Loucy (cell line): ENCODE measurements at regions not wholly inside any gene's neighbourhood (a gene's known extent, or its start where the extent isn't known, plus 50 kb on each side); places are given as distances from the start of the nearest gene placed in this dataset.

Experiments
- H2AFZ ChIP-seq: fragments of 200-600 bp; sonication (generic); 2 replicates; pipeline ENCODE4 v1.6.0; 2016; ENCODE audit warnings: antibody characterized with exemption, mild to moderate bottlenecking, low read length, moderate library complexity
- H3F3A ChIP-seq: fragments of 200-600 bp; 2 replicates; pipeline ENCODE4 v1.6.0; 2016; ENCODE audit warnings: antibody characterized with exemption, low read depth, mild to moderate bottlenecking
- H3K27me3 ChIP-seq: fragments of 200-600 bp; sonication (generic); 2 replicates; pipeline ENCODE4 v1.6.1; 2014; ENCODE audit warnings: low read length, mild to moderate bottlenecking; ENCODE audit not compliant: insufficient read depth, poor library complexity, severe bottlenecking
- H3K36me3 ChIP-seq: fragments of 200-600 bp; sonication (generic); 2 replicates; pipeline ENCODE4 v1.6.1; 2016; ENCODE audit warnings: low read length; ENCODE audit not compliant: insufficient read depth
- H3K4me1 ChIP-seq: fragments of 200-600 bp; sonication (generic); 2 replicates; pipeline ENCODE4 v1.5.1; 2014; ENCODE audit warnings: low read length, mild to moderate bottlenecking; ENCODE audit not compliant: insufficient read depth, poor library complexity, severe bottlenecking
- H3K4me2 ChIP-seq: fragments of 200-600 bp; sonication (generic); 2 replicates; pipeline ENCODE4 v1.6.0; 2014; ENCODE audit warnings: antibody characterized with exemption, low read length, low read depth, mild to moderate bottlenecking; ENCODE audit not compliant: poor library complexity, severe bottlenecking
- H3K4me3 ChIP-seq: fragments of 200-600 bp; sonication (generic); 2 replicates; pipeline ENCODE4 v1.5.1; 2014; ENCODE audit warnings: low read length, mild to moderate bottlenecking, mixed read lengths; ENCODE audit not compliant: poor library complexity, severe bottlenecking
- H3K79me2 ChIP-seq: fragments of 200-600 bp; sonication (generic); 2 replicates; pipeline ENCODE4 v1.6.1; 2014; ENCODE audit warnings: low read length; ENCODE audit not compliant: insufficient read depth
- H3K9ac ChIP-seq: fragments of 200-600 bp; sonication (generic); 2 replicates; pipeline ENCODE4 v1.6.0; 2014; ENCODE audit warnings: mild to moderate bottlenecking, low read depth, low read length, moderate library complexity; ENCODE audit not compliant: poor library complexity, severe bottlenecking
- H3K9me2 ChIP-seq: fragments of 200-600 bp; sonication (generic); replicated peaks from 2 replicates; pipeline ENCODE4 v1.6.1; 2016; ENCODE audit warnings: low read depth, low read length, mixed read lengths
- H3K9me3 ChIP-seq: fragments of 200-600 bp; sonication (generic); 2 replicates; pipeline ENCODE4 v1.6.1; 2014; ENCODE audit warnings: mild to moderate bottlenecking, antibody characterized with exemption, low read length, low read depth; ENCODE audit not compliant: insufficient read depth
- H4K20me1 ChIP-seq: fragments of 200-600 bp; sonication (generic); 2 replicates; pipeline ENCODE4 v1.6.0; 2014; ENCODE audit warnings: antibody characterized with exemption, low read length, mild to moderate bottlenecking; ENCODE audit not compliant: insufficient read depth, poor library complexity, severe bottlenecking
- CTCF ChIP-seq: fragments of 200-600 bp; sonication (generic); conservative IDR thresholded peaks from 2 replicates; pipeline ENCODE4 v1.5.1; 2014; ENCODE audit warnings: mild to moderate bottlenecking, antibody characterized with exemption, low read length
- EZH2phosphoT487 ChIP-seq: fragments of 200-600 bp; IDR thresholded peaks from 2 replicates; pipeline ENCODE4 v1.6.1; 2018; ENCODE audit warnings: antibody characterized with exemption, mild to moderate bottlenecking, moderate library complexity, borderline replicate concordance

GRCh38 chr5:161189452-161189851 lies 337.4 kb upstream of the ATP10B start:
- Histone ChIP-seq H3K36me3 (no peaks in the 10 kb centered on the region), H4K20me1 (no peaks in the 10 kb centered on the region), H3F3A (no peaks in the 10 kb centered on the region), H3K79me2 (no peaks in the 10 kb centered on the region), H3K27me3 (no peaks in the 10 kb centered on the region), H3K4me3 (no peak overlapping the region), H2AFZ (no peak overlapping the region), H3K9ac (no peak overlapping the region), H3K9me3 (no peaks in the 10 kb centered on the region), H3K9me2 (no peaks in the 10 kb centered on the region), H3K4me1 (no peaks in the 10 kb centered on the region), H3K4me2 (no peak overlapping the region)
- TF ChIP-seq EZH2phosphoT487 (no peak), CTCF (no peak)

- Histone ChIP-seq H3K9ac (no peak overlapping the region), H3K36me3 (no peaks in the 10 kb centered on the region), H3K4me1 (no peaks in the 10 kb centered on the region), H3K9me2 (no peaks in the 10 kb centered on the region), H3F3A (no peaks in the 10 kb centered on the region), H3K4me2 (no peak overlapping the region), H3K27me3 (no peaks in the 10 kb centered on the region), H4K20me1 (no peaks in the 10 kb centered on the region), H2AFZ (no peak overlapping the region), H3K4me3 (no peak overlapping the region), H3K9me3 (no peaks in the 10 kb centered on the region), H3K79me2 (no peaks in the 10 kb centered on the region)
- TF ChIP-seq EZH2phosphoT487, result no peak
- no peak for TF ChIP-seq CTCF
Measured at GRCh38 chr5:161183559-161183958, 331.5 kb upstream of the ATP10B start.

- Histone ChIP-seq H4K20me1 (no peaks in the 10 kb centered on the region), H3K79me2 (no peaks in the 10 kb centered on the region), H3K4me3 (no peak overlapping the region), H3K4me2 (no peak overlapping the region), H3K9me2 (no peaks in the 10 kb centered on the region), H3F3A (no peaks in the 10 kb centered on the region), H2AFZ (no peak overlapping the region), H3K9me3 (no peaks in the 10 kb centered on the region), H3K27me3 (no peaks in the 10 kb centered on the region), H3K9ac (no peak overlapping the region), H3K36me3 (no peaks in the 10 kb centered on the region), H3K4me1 (no peaks in the 10 kb centered on the region)
- no peak for TF ChIP-seq EZH2phosphoT487
- TF ChIP-seq CTCF, result no peak
Measured at GRCh38 chr5:161176221-161176620, 324.2 kb upstream of the ATP10B start.
